ENCODE measurements at regions not wholly inside any gene's neighbourhood (a gene's known extent, or its start where the extent isn't known, plus 50 kb on each side); places are given as distances from the start of the nearest gene placed in this dataset.

GRCh38 chr17:77555121-77555591, 403.3 kb upstream of the TNRC6C start:
- no peak for TF ChIP-seq SPI1 (IDR thresholded peaks at IDR 0.05; ENCODE audit: low read depth, low read length)
- no peak for TF ChIP-seq TAF1 (IDR thresholded peaks at IDR 0.05; ENCODE audit: low read depth, low read length)
- TF ChIP-seq POLR2AphosphoS5 (IDR thresholded peaks at IDR 0.05; ENCODE audit: low read depth, low read length) = no peak
